Effector memory CD4-positive, alpha-beta T cell (primary cell): ENCODE measurements at regions not wholly inside any gene's neighbourhood (a gene's known extent, or its start where the extent isn't known, plus 50 kb on each side); places are given as distances from the start of the nearest gene placed in this dataset.
"Not testable (repeated sequence)": the region's sequence is repeated elsewhere in the genome, so short reads cannot be mapped to it uniquely, and the experiment has no call there.

Experiments
- DNase-seq, 3 donors: peaks; one replicate each; pipeline ENCODE4 v3.0.0-alpha.2; 2020
- H3K27ac ChIP-seq: 2 replicates; pipeline ENCODE4 v1.7.0; 2013; ENCODE audit warnings: mild to moderate bottlenecking, low read length, moderate library complexity; ENCODE audit not compliant: insufficient read depth, poor library complexity, severe bottlenecking
- H3K27me3 ChIP-seq: replicated peaks from 2 replicates; pipeline ENCODE4 v1.7.0; 2013; ENCODE audit warnings: mild to moderate bottlenecking, low read length; ENCODE audit not compliant: insufficient read depth, control insufficient read depth, poor library complexity, severe bottlenecking
- H3K36me3 ChIP-seq: 2 replicates; pipeline ENCODE4 v1.7.0; 2013; ENCODE audit warnings: mild to moderate bottlenecking, low read length, moderate library complexity; ENCODE audit not compliant: control insufficient read depth, insufficient read depth
- H3K4me1 ChIP-seq: 2 replicates; pipeline ENCODE4 v1.7.0; 2013; ENCODE audit warnings: low read length, mild to moderate bottlenecking; ENCODE audit not compliant: control insufficient read depth, insufficient read depth, poor library complexity, severe bottlenecking
- H3K4me3 ChIP-seq: 2 replicates; pipeline ENCODE4 v1.7.0; 2013; ENCODE audit warnings: low read length, low read depth, mild to moderate bottlenecking; ENCODE audit not compliant: insufficient read depth, poor library complexity, severe bottlenecking
- H3K9me3 ChIP-seq: 2 replicates; pipeline ENCODE4 v1.7.0; 2013; ENCODE audit warnings: mild to moderate bottlenecking, low read length, moderate library complexity; ENCODE audit not compliant: control insufficient read depth

DNA sequence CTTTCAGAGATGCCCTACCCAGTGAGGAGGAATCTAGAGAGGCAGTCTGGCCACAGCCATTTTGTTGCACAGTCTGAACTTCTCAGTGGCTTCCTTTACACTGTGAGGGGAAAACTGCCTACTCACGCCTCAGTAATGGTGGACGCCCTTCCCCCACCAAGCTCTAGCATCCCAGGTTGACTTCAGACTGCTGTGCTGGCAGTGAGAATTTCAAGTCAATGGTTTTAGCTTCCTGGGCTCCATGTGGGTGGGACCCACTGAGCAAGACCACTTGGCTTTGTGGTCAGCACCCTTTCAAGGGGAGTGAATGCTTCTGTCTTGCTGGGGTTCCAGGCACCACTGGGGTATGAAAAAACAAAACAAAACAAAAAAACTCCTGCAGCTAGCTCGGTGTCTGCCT, 663.2 kb upstream of the ZNF385D start:
- Histone ChIP-seq H3K9me3 (no peaks in the 10 kb centered on the region), H3K4me1 (no peaks in the 10 kb centered on the region), H3K36me3 (no peaks in the 10 kb centered on the region), H3K27ac (no peak overlapping the region), H3K4me3 (no peak overlapping the region), H3K27me3 (no peaks in the 10 kb centered on the region)
- DNase-seq: no peak

GRCh38 chr3:22416838-22417446, 665.9 kb upstream of the ZNF385D start:
- not testable (repeated sequence) for H3K4me1 ChIP-seq, DNase-seq, H3K9me3 ChIP-seq, H3K4me3 ChIP-seq, H3K36me3 ChIP-seq, H3K27ac ChIP-seq, H3K27me3 ChIP-seq

GRCh38 chr3:22419261-22419660, 668.3 kb upstream of the ZNF385D start:
- H3K27me3 ChIP-seq: no peaks in the 10 kb centered on the region
- H3K27ac ChIP-seq: no peak overlapping the region
- no peak for DNase-seq
- H3K9me3 ChIP-seq: no peaks in the 10 kb centered on the region
- no peaks in the 10 kb centered on the region for H3K4me1 ChIP-seq
- H3K4me3 ChIP-seq: no peak overlapping the region
- H3K36me3 ChIP-seq: no peaks in the 10 kb centered on the region

GRCh38 chr3:22421589-22421988, 670.6 kb upstream of the ZNF385D start:
- no peak for DNase-seq
- H3K4me1 ChIP-seq: no peaks in the 10 kb centered on the region
- H3K4me3 ChIP-seq: no peak overlapping the region
- no peaks in the 10 kb centered on the region for H3K9me3 ChIP-seq
- H3K36me3 ChIP-seq: no peaks in the 10 kb centered on the region
- H3K27ac ChIP-seq: no peak overlapping the region
- H3K27me3 ChIP-seq: no peaks in the 10 kb centered on the region

- DNase-seq: no peak
- no peaks in the 10 kb centered on the region for H3K4me1 ChIP-seq
- H3K36me3 ChIP-seq: no peaks in the 10 kb centered on the region
Observed at GRCh38 chr3:22431334-22431733, 680.3 kb upstream of the ZNF385D start.

DNA sequence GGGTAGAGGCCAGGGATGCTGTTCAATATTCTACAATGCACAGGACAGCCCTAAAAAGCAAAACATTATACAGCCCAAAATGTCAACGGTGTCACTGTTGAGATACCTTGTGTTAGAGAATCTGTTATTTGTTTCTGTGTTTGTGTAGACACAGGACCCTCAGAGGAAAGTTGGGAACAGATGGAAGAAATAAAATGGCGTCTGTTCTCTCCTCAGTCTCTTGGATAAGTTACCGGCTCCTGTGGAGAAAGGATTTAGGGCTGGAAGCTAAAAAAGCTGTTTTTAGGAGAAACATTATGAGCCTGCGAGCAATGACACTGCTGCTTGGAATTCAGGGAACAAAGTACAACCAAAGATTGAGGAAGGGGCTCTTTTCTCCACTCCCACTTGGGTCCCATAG, 688.6 kb upstream of the ZNF385D start:
- DNase-seq: no peak
- H3K36me3 ChIP-seq: no peaks in the 10 kb centered on the region
- no peaks in the 10 kb centered on the region for H3K9me3 ChIP-seq
- no peaks in the 10 kb centered on the region for H3K4me1 ChIP-seq
- H3K27ac ChIP-seq: no peak overlapping the region
- H3K27me3 ChIP-seq: no peaks in the 10 kb centered on the region
- H3K4me3 ChIP-seq: no peak overlapping the region

More at GRCh38 chr3:22431334-22431733, 680.3 kb upstream of the ZNF385D start:
- Histone ChIP-seq H3K4me3 (no peak overlapping the region), H3K9me3 (no peaks in the 10 kb centered on the region), H3K27ac (no peak overlapping the region), H3K27me3 (no peaks in the 10 kb centered on the region)

- Histone ChIP-seq H3K9me3 (no peaks in the 10 kb centered on the region), H3K4me1 (no peaks in the 10 kb centered on the region), H3K4me3 (no peak overlapping the region), H3K36me3 (no peaks in the 10 kb centered on the region), H3K27me3 (no peaks in the 10 kb centered on the region), H3K27ac (no peak overlapping the region)
- no peak for DNase-seq
Observed at GRCh38 chr3:22441711-22442110, 690.7 kb upstream of the ZNF385D start.

DNA sequence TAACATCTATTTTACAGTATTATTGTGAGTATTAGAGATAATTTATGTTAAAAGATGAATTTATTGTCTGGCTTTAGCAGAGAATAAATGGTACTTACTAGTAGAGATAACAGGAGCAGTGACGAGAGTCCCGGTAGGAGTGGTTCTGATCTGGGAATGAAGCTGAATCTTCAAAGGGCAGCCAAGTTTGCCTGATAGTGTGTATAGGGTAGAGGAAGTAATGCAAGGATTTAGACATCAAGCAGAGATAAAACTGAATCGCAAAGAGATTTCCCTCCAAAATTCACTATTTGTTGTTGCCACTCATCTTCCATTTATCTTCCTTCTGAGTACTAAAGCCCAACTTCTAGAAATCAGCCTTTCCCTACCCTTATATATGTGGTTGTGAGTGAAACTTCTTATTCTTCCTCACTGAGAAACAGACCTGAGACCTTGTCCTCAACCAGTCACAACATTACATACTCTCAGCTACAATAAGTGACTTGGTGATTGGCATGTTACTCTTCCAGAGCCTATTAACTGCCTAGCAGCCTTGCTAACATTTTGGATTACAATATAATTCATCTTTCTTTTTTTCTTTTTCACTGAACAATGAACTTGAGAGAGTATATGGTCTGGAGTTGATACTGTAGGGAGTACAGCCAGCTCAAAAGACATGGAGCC, 692.7 kb upstream of the ZNF385D start:
- no peak for DNase-seq
- Histone ChIP-seq H3K4me3 (no peak overlapping the region), H3K36me3 (no peaks in the 10 kb centered on the region), H3K4me1 (no peaks in the 10 kb centered on the region), H3K9me3 (no peaks in the 10 kb centered on the region), H3K27ac (no peak overlapping the region), H3K27me3 (no peaks in the 10 kb centered on the region)

DNA sequence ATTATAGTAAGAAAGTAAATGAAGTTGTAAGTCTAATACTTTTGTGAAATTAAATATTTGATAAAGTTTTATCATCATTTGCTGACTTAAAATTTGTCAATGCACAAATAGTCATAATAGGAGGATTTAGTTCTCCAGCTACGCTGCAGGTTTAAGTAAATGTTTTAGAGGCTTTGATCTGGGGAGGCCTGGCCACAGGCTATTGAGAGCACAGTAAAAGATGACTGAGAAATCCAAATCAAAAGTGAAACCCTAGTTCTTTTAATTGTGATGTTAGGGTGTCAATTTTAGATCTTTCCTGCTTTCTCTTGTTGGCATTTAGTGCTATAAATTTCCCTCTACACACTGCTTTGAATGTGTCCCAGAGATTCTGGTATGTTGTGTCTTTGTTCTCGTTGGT, 694.3 kb upstream of the ZNF385D start:
- not testable (repeated sequence) for H3K4me1 ChIP-seq, H3K9me3 ChIP-seq, H3K27ac ChIP-seq, H3K27me3 ChIP-seq, DNase-seq, H3K4me3 ChIP-seq, H3K36me3 ChIP-seq

GRCh38 chr3:22450786-22451400, 699.9 kb upstream of the ZNF385D start:
- Histone ChIP-seq H3K9me3 (no peaks in the 10 kb centered on the region), H3K4me3 (no peak overlapping the region), H3K36me3 (no peaks in the 10 kb centered on the region), H3K4me1 (no peaks in the 10 kb centered on the region), H3K27me3 (no peaks in the 10 kb centered on the region), H3K27ac (no peak overlapping the region)
- DNase-seq: no peak
